IMR-90 (cell line): ENCODE measurements at regions not wholly inside any gene's neighbourhood (a gene's known extent, or its start where the extent isn't known, plus 50 kb on each side); places are given as distances from the start of the nearest gene placed in this dataset.

Source experiments
- ATAC-seq: fragments of 200-7000 bp; cut with Tn5 transposase; 2 replicates; pipeline ENCODE4 v1.9.1; 2020; ENCODE audit warnings: low read depth, mild to moderate bottlenecking, moderate library complexity
- BruUV-seq: library from RNA; stranded (reverse); fragments of 400-500 nt; replicated peaks from 2 replicates; lab custom pipeline; 2021; lab: Mats Ljungman, UMichigan
- CTCF ChIA-PET: fragments of 300-600 bp; formaldehyde crosslinking; extraction: SDS; loops from one replicate; lab custom pipeline; 2021; ENCODE audit warnings: antibody characterized with exemption; lab: Yijun Ruan, JAX
- POLR2A ChIA-PET: fragments of 300-600 bp; sonication (Branson Sonifier 250); formaldehyde crosslinking; loops from one replicate; lab custom pipeline; 2022; ENCODE audit warnings: antibody characterized with exemption; ENCODE audit not compliant: unreplicated experiment; lab: Charles Lee
- DNase-seq: peaks from one replicate; pipeline ENCODE4 v3.0.0; 2013
- H2AFZ ChIP-seq: replicated peaks from 2 replicates; pipeline ENCODE3; 2013; ENCODE audit warnings: low read length, mild to moderate bottlenecking; ENCODE audit not compliant: poor library complexity
- H2AK5ac ChIP-seq: 2 replicates; pipeline ENCODE4 v1.6.1; 2013; ENCODE audit warnings: low read depth, low read length, inconsistent platforms
- H2AK9ac ChIP-seq: replicated peaks from 2 replicates; pipeline ENCODE3; 2013; ENCODE audit warnings: mild to moderate bottlenecking, low read depth, low read length, moderate library complexity; ENCODE audit not compliant: poor library complexity
- H2BK120ac ChIP-seq: 2 replicates; pipeline ENCODE4 v1.6.1; 2013; ENCODE audit warnings: low read depth, low read length, inconsistent platforms
- H2BK15ac ChIP-seq: 3 replicates; pipeline ENCODE4 v1.6.1; 2013; ENCODE audit warnings: low read depth, low read length, inconsistent platforms
- H2BK20ac ChIP-seq: 2 replicates; pipeline ENCODE4 v1.6.1; 2013; ENCODE audit warnings: low read depth, mild to moderate bottlenecking, inconsistent platforms, low read length, moderate library complexity
- H2BK5ac ChIP-seq: 2 replicates; pipeline ENCODE4 v1.6.1; 2013; ENCODE audit warnings: mild to moderate bottlenecking, low read depth, low read length, inconsistent platforms; ENCODE audit not compliant: poor library complexity, severe bottlenecking
- H3K14ac ChIP-seq: replicated peaks from 2 replicates; pipeline ENCODE4 v1.6.1; 2013; ENCODE audit warnings: low read depth, low read length, inconsistent platforms
- H3K18ac ChIP-seq: 2 replicates; pipeline ENCODE4 v1.6.1; 2013; ENCODE audit warnings: low read depth, low read length, control low read depth
- H3K23ac ChIP-seq: 2 replicates; pipeline ENCODE4 v1.6.1; 2013; ENCODE audit warnings: low read depth, low read length, inconsistent platforms
- H3K27ac ChIP-seq: 2 replicates; pipeline ENCODE4 v1.5.1; 2013; ENCODE audit warnings: mild to moderate bottlenecking, control low read depth, low read length; ENCODE audit not compliant: insufficient read depth
- H3K27me3 ChIP-seq: 2 replicates; pipeline ENCODE4 v1.6.1; 2013; ENCODE audit warnings: low read length; ENCODE audit not compliant: control insufficient read depth, insufficient read depth
- H3K36me3 ChIP-seq: 2 replicates; pipeline ENCODE4 v1.6.1; 2013; ENCODE audit warnings: low read length, mixed read lengths; ENCODE audit not compliant: control insufficient read depth, insufficient read depth
- H3K4ac ChIP-seq: 2 replicates; pipeline ENCODE4 v1.6.1; 2013; ENCODE audit warnings: low read depth, low read length, inconsistent platforms
- H3K4me1 ChIP-seq: 2 replicates; pipeline ENCODE4 v1.6.1; 2013; ENCODE audit warnings: low read length, mixed read lengths; ENCODE audit not compliant: control insufficient read depth, insufficient read depth
- H3K4me2 ChIP-seq: 2 replicates; pipeline ENCODE4 v1.6.1; 2013; ENCODE audit warnings: low read depth, mild to moderate bottlenecking, control low read depth, low read length, moderate library complexity
- H3K4me3 ChIP-seq: 2 replicates; pipeline ENCODE4 v1.5.1; 2013; ENCODE audit warnings: low read depth, mild to moderate bottlenecking, control low read depth, low read length, moderate library complexity; ENCODE audit not compliant: insufficient read depth
- H3K56ac ChIP-seq: 2 replicates; pipeline ENCODE4 v1.6.1; 2013; ENCODE audit warnings: low read length, inconsistent platforms; ENCODE audit not compliant: insufficient read depth; ENCODE audit errors: extremely low read depth
- H3K79me1 ChIP-seq, 2 experiments: 2 replicates each; pipeline ENCODE4 v1.6.1; 2013; ENCODE audit warnings: low read length in 2 of 2, inconsistent platforms in 1 of 2, low read depth in 1 of 2
- H3K9ac ChIP-seq: 2 replicates; pipeline ENCODE4 v1.6.1; 2013; ENCODE audit warnings: low read depth, low read length, control low read depth
- H3K9me1 ChIP-seq: 2 replicates; pipeline ENCODE4 v1.6.1; 2013; ENCODE audit warnings: low read length, inconsistent platforms; ENCODE audit not compliant: insufficient read depth
- H3K9me3 ChIP-seq: 2 replicates; pipeline ENCODE4 v1.6.1; 2013; ENCODE audit warnings: low read length; ENCODE audit not compliant: control insufficient read depth, insufficient read depth
- H4K20me1 ChIP-seq: 2 replicates; pipeline ENCODE4 v1.6.1; 2013; ENCODE audit warnings: low read length, inconsistent platforms; ENCODE audit not compliant: insufficient read depth
- H4K5ac ChIP-seq: 2 replicates; pipeline ENCODE4 v1.6.1; 2013; ENCODE audit warnings: mild to moderate bottlenecking, low read depth, low read length, control low read depth
- H4K8ac ChIP-seq, 2 experiments: 2 replicates each; pipeline ENCODE4 v1.6.1; 2013; ENCODE audit warnings: low read depth in 2 of 2, low read length in 2 of 2, control low read depth in 1 of 2, inconsistent platforms in 1 of 2
- H4K91ac ChIP-seq: 2 replicates; pipeline ENCODE4 v1.6.1; 2013; ENCODE audit warnings: low read depth, low read length, inconsistent platforms; ENCODE audit not compliant: insufficient read depth
- BHLHE40 ChIP-seq: fragments of 150-350 bp; IDR thresholded peaks from 2 replicates; pipeline ENCODE4 v1.6.1; 2016; ENCODE audit warnings: mild to moderate bottlenecking, low read depth, low read length
- CEBPB ChIP-seq: IDR thresholded peaks from 2 replicates; pipeline ENCODE4 v1.6.1; 2012; ENCODE audit warnings: low read depth, low read length, improper control_type of control experiment
- CHD1 ChIP-seq: IDR thresholded peaks from 2 replicates; pipeline ENCODE4 v1.6.1; 2012; ENCODE audit warnings: low read depth, low read length, improper control_type of control experiment
- ELK1 ChIP-seq: fragments of 150-350 bp; IDR thresholded peaks from 2 replicates; pipeline ENCODE4 v1.6.1; 2016; ENCODE audit warnings: low read depth, mild to moderate bottlenecking, low read length, moderate library complexity, borderline replicate concordance
- FOS ChIP-seq: fragments of 150-350 bp; IDR thresholded peaks from 2 replicates; pipeline ENCODE4 v1.6.1; 2016; ENCODE audit warnings: low read depth, low read length
- MAFK ChIP-seq: IDR thresholded peaks from 2 replicates; pipeline ENCODE4 v1.6.1; 2012; ENCODE audit warnings: low read depth, low read length, improper control_type of control experiment
- MAZ ChIP-seq: IDR thresholded peaks from 2 replicates; pipeline ENCODE4 v1.6.1; 2012; ENCODE audit warnings: low read depth, mild to moderate bottlenecking, low read length, improper control_type of control experiment, moderate library complexity, borderline replicate concordance
- MXI1 ChIP-seq: IDR thresholded peaks from 2 replicates; pipeline ENCODE4 v1.6.1; 2012; ENCODE audit warnings: low read depth, mild to moderate bottlenecking, low read length, moderate library complexity, borderline replicate concordance
- NFE2L2 ChIP-seq: fragments of 150-350 bp; IDR thresholded peaks from 2 replicates; pipeline ENCODE4 v1.6.1; 2016; ENCODE audit warnings: low read depth, mild to moderate bottlenecking, low read length
- POLR2A ChIP-seq: IDR thresholded peaks from 2 replicates; pipeline ENCODE4 v1.6.1; 2012; ENCODE audit warnings: mild to moderate bottlenecking, low read depth, low read length
- RAD21 ChIP-seq: IDR thresholded peaks from 2 replicates; pipeline ENCODE4 v1.6.1; 2012; ENCODE audit warnings: low read length, improper control_type of control experiment
- RCOR1 ChIP-seq: IDR thresholded peaks from 2 replicates; pipeline ENCODE4 v1.6.1; 2012; ENCODE audit warnings: mild to moderate bottlenecking, low read length, improper control_type of control experiment; ENCODE audit not compliant: insufficient replicate concordance
- RFX5 ChIP-seq: IDR thresholded peaks from 2 replicates; pipeline ENCODE4 v1.8.0; 2012; ENCODE audit warnings: low read depth, mild to moderate bottlenecking, low read length, moderate library complexity
- SMC3 ChIP-seq: fragments of 150-350 bp; IDR thresholded peaks from 2 replicates; pipeline ENCODE4 v1.6.1; 2016; ENCODE audit warnings: low read depth, mild to moderate bottlenecking, antibody characterized with exemption, low read length, moderate library complexity
- WGBS, 2 experiments: methylation state at CpG; one replicate each; pipeline versions ENCODE4 v1.1.5 to v1.1.7; 2013; ENCODE audit warnings: missing lambda C conversion rate in 2 of 2; ENCODE audit not compliant: insufficient read length in 1 of 2; ENCODE audit errors: extremely low coverage in 2 of 2; 5-methylcytosine and 5-hydroxymethylcytosine counted together
- dilution Hi-C: fragments of 300-500 bp; cut with HindIII; formaldehyde crosslinking; loops from one replicate; pipeline ENCODE4 v1.14.3; 2018; ENCODE audit warnings: low sequenced_read_pairs; ENCODE audit not compliant: unreplicated experiment
- in situ Hi-C: fragments of 300-500 bp; cut with MboI; formaldehyde crosslinking; loops from 3 replicates; pipeline ENCODE4 v1.14.3; 2019; ENCODE audit warnings: low sequenced_read_pairs, inconsistent platforms, mixed read lengths
- intact Hi-C: fragments of 100-400 bp; cut with micrococcal nuclease; formaldehyde crosslinking; loops from 2 replicates; pipeline ENCODE4 v1.10.0; 2022
- TF ChIP-seq, protein P1 (sequence below): conservative IDR thresholded peaks from 2 replicates; pipeline ENCODE4 v1.5.1; 2012; ENCODE audit warnings: mild to moderate bottlenecking, low read depth, low read length, improper control_type of control experiment
- TF ChIP-seq, protein P2 (sequence below): fragments of 150-350 bp; IDR thresholded peaks from 2 replicates; pipeline ENCODE4 v1.6.1; 2017; ENCODE audit warnings: mild to moderate bottlenecking, antibody characterized with exemption, low read length, low read depth

DNA sequence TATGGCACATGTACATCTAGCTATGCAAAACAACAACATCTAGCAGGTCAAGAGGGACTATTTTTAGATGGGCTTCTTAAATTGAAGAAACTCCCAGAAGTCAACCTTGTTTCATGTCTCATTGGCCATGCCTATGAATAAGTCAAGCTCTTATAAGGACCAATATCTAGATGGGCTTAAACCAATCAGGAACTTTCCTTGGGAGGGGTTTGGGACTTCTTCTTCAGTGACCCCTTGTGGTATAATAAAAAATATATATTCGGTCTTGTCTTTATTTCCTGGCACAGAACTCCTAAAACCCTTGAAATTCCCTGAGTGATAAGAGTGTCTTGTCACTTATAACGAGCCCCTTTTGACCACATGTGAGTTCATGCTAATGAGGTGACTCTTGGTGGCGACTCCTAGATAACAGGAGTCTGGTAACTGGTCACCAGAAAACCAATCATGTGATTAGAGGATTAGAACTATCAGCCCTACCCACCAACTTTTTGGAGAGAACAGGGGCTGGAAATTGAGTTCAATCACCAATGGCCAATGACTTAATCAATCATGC is 218.3 kb downstream of the HHIPL2 start:
- Histone ChIP-seq H4K91ac (no peak overlapping the region), H4K5ac (no peak overlapping the region), H3K14ac (no peak overlapping the region), H3K4ac (peak overlapping the region; percentile 42; the same call in 1 of the 2 replicates), H2BK5ac (no peak overlapping the region), H4K8ac (no peak overlapping the region), H3K4me1 (peaks cover 13% of the 10 kb centered on the region), H3K9me1 (peaks cover 17% of the 10 kb centered on the region), H3K9ac (no peak overlapping the region), H3K56ac (no peak overlapping the region), H2AK5ac (peak overlapping the region; percentile 44; the same call in 1 of the 2 replicates), H3K27me3 (no peaks in the 10 kb centered on the region), H2BK20ac (peak overlapping the region; percentile 91), H3K36me3 (no peaks in the 10 kb centered on the region), H2AK9ac (no peak overlapping the region), H3K9me3 (no peaks in the 10 kb centered on the region), H3K18ac (no peak overlapping the region; the same call in 1 of the 2 replicates), H2BK15ac (peak overlapping the region; percentile 92; the same call in 2 of the 3 replicates), H3K27ac (no peak overlapping the region), H3K4me2 (no peak overlapping the region), H4K20me1 (no peaks in the 10 kb centered on the region), H2AFZ (no peak overlapping the region), H3K23ac (no peak overlapping the region), H3K4me3 (no peak overlapping the region), H3K79me1 (no peaks in the 10 kb centered on the region), H2BK120ac (peak overlapping the region; percentile 64; the same call in 1 of the 2 replicates)
- in situ Hi-C loops: loop anchor here (10.0 kb wide), 1 partner anchor 65 kb away; no protein-coding TSS in a partner anchor
- BruUV-seq: no TSS peak
- ChIA-PET POLR2A (no interaction called here), CTCF (no interaction called here)
- TF ChIP-seq POLR2A: no peak
- no peak for TF ChIP-seq MAZ
- TF ChIP-seq, protein P1, sequence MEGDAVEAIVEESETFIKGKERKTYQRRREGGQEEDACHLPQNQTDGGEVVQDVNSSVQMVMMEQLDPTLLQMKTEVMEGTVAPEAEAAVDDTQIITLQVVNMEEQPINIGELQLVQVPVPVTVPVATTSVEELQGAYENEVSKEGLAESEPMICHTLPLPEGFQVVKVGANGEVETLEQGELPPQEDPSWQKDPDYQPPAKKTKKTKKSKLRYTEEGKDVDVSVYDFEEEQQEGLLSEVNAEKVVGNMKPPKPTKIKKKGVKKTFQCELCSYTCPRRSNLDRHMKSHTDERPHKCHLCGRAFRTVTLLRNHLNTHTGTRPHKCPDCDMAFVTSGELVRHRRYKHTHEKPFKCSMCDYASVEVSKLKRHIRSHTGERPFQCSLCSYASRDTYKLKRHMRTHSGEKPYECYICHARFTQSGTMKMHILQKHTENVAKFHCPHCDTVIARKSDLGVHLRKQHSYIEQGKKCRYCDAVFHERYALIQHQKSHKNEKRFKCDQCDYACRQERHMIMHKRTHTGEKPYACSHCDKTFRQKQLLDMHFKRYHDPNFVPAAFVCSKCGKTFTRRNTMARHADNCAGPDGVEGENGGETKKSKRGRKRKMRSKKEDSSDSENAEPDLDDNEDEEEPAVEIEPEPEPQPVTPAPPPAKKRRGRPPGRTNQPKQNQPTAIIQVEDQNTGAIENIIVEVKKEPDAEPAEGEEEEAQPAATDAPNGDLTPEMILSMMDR: no peak
- no peak for TF ChIP-seq MXI1
- no peak for TF ChIP-seq MAFK
- no peak for TF ChIP-seq RCOR1
- no peak for TF ChIP-seq CEBPB
- TF ChIP-seq, protein P2, sequence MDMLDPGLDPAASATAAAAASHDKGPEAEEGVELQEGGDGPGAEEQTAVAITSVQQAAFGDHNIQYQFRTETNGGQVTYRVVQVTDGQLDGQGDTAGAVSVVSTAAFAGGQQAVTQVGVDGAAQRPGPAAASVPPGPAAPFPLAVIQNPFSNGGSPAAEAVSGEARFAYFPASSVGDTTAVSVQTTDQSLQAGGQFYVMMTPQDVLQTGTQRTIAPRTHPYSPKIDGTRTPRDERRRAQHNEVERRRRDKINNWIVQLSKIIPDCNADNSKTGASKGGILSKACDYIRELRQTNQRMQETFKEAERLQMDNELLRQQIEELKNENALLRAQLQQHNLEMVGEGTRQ: no peak
- no peak for TF ChIP-seq CHD1
- TF ChIP-seq FOS: no peak
- no peak for TF ChIP-seq RFX5
- TF ChIP-seq NFE2L2: no peak
- TF ChIP-seq RAD21: no peak
- no peak for TF ChIP-seq SMC3
- TF ChIP-seq BHLHE40: no peak
- TF ChIP-seq ELK1: no peak
- ATAC-seq: no peak
- dilution Hi-C loops: no loop called here
- DNase-seq: no peak
- intact Hi-C loops: loop anchor here (2.0 kb wide), 2 partner anchors 47 to 125 kb away; no protein-coding TSS in a partner anchor
- WGBS, 2 experiments: no CpG with 5 or more reads among the region's 3 CpGs
